ENCODE measurements at regions not wholly inside any gene's neighbourhood (a gene's known extent, or its start where the extent isn't known, plus 50 kb on each side); places are given as distances from the start of the nearest gene placed in this dataset.
"Not testable (repeated sequence)": the region's sequence is repeated elsewhere in the genome, so short reads cannot be mapped to it uniquely, and the experiment has no call there.

- TF ChIP-seq CTCF (optimal IDR thresholded peaks at IDR 0.05 in 1 of 3, IDR thresholded peaks at IDR 0.05 in 1 of 3, conservative IDR thresholded peaks at IDR 0.05 in 1 of 3; ENCODE audit: extremely low read depth in 1 of 3, insufficient read depth in 2 of 3, low read length in 3 of 3), result no peak
- TF ChIP-seq EZH2 (IDR thresholded peaks at IDR 0.05; ENCODE audit: low read length), result no peak
- Histone ChIP-seq H2AFZ (ENCODE audit: control insufficient read depth, low read length) (no peak overlapping the region), H3K9ac (ENCODE audit: control insufficient read depth, extremely low read depth, insufficient read depth, low read length) (no peak overlapping the region), H3K36me3 (ENCODE audit: control insufficient read depth in 2 of 2, extremely low read depth in 1 of 2, insufficient read depth in 2 of 2, low read length in 2 of 2) (no peaks in the 10 kb centered on the region), H3K9me1 (ENCODE audit: control insufficient read depth, extremely low read depth, insufficient read depth, low read length) (no peaks in the 10 kb centered on the region), H4K20me1 (ENCODE audit: control insufficient read depth, extremely low read depth, insufficient read depth, low read length) (no peaks in the 10 kb centered on the region), H3K4me1 (ENCODE audit: control insufficient read depth, extremely low read depth, insufficient read depth, low read length) (no peaks in the 10 kb centered on the region), H3K27me3 (ENCODE audit: control insufficient read depth, extremely low read depth, insufficient read depth, low read length) (no peaks in the 10 kb centered on the region), H3K79me2 (ENCODE audit: control insufficient read depth, insufficient read depth, low read length) (no peaks in the 10 kb centered on the region), H3K9me3 (ENCODE audit: control insufficient read depth, low read depth, low read length) (no peaks in the 10 kb centered on the region), H3K4me2 (ENCODE audit: control insufficient read depth, extremely low read depth, insufficient read depth, low read depth, low read length) (no peak overlapping the region), H3K4me3 (ENCODE audit: control insufficient read depth in 2 of 3, extremely low read depth in 1 of 3, insufficient read depth in 2 of 3, low read depth in 1 of 3, low read length in 3 of 3) (no peak overlapping the region), H3K27ac (ENCODE audit: control insufficient read depth, insufficient read depth, low read length) (no peak overlapping the region)
- no peak for DNase-seq (ENCODE audit: low read depth, low spot score)
- dilution Hi-C loops (cut with MboI; ENCODE audit: extremely low pct_ligation_motif_present, low sequenced_read_pairs), result no loop called here
- FAIRE-seq, result no peak
Observed at GRCh38 chr7:131665021-131665420, 108.6 kb upstream of the PODXL start.

- H3K9me1 ChIP-seq (ENCODE audit: control insufficient read depth, extremely low read depth, insufficient read depth, low read length), result no peaks in the 10 kb centered on the region
- dilution Hi-C loops (cut with MboI; ENCODE audit: extremely low pct_ligation_motif_present, low sequenced_read_pairs), result no loop called here
- no peaks in the 10 kb centered on the region for H3K36me3 ChIP-seq (ENCODE audit: control insufficient read depth in 2 of 2, extremely low read depth in 1 of 2, insufficient read depth in 2 of 2, low read length in 2 of 2)
- H3K79me2 ChIP-seq (ENCODE audit: control insufficient read depth, insufficient read depth, low read length), result no peaks in the 10 kb centered on the region
- no peak overlapping the region for H2AFZ ChIP-seq (ENCODE audit: control insufficient read depth, low read length)
- H3K4me3 ChIP-seq (ENCODE audit: control insufficient read depth in 2 of 3, extremely low read depth in 1 of 3, insufficient read depth in 2 of 3, low read depth in 1 of 3, low read length in 3 of 3), result no peak overlapping the region
- H3K4me2 ChIP-seq (ENCODE audit: control insufficient read depth, extremely low read depth, insufficient read depth, low read depth, low read length), result no peak overlapping the region
- no peak for DNase-seq (ENCODE audit: low read depth, low spot score)
- TF ChIP-seq CTCF (optimal IDR thresholded peaks at IDR 0.05 in 1 of 3, IDR thresholded peaks at IDR 0.05 in 1 of 3, conservative IDR thresholded peaks at IDR 0.05 in 1 of 3; ENCODE audit: extremely low read depth in 1 of 3, insufficient read depth in 2 of 3, low read length in 3 of 3) (no peak), EZH2 (IDR thresholded peaks at IDR 0.05; ENCODE audit: low read length) (no peak)
- H3K9me3 ChIP-seq (ENCODE audit: control insufficient read depth, low read depth, low read length), result no peaks in the 10 kb centered on the region
- no peaks in the 10 kb centered on the region for H3K27me3 ChIP-seq (ENCODE audit: control insufficient read depth, extremely low read depth, insufficient read depth, low read length)
- no peak for FAIRE-seq
- no peak overlapping the region for H3K9ac ChIP-seq (ENCODE audit: control insufficient read depth, extremely low read depth, insufficient read depth, low read length)
- H3K4me1 ChIP-seq (ENCODE audit: control insufficient read depth, extremely low read depth, insufficient read depth, low read length), result no peaks in the 10 kb centered on the region
- H3K27ac ChIP-seq (ENCODE audit: control insufficient read depth, insufficient read depth, low read length), result no peak overlapping the region
- no peaks in the 10 kb centered on the region for H4K20me1 ChIP-seq (ENCODE audit: control insufficient read depth, extremely low read depth, insufficient read depth, low read length)
Observed at GRCh38 chr7:131664570-131664969, 108.1 kb upstream of the PODXL start.

GRCh38 chr7:131662301-131662873, 106.0 kb upstream of the PODXL start:
- DNase-seq (ENCODE audit: low read depth, low spot score); H3K9ac ChIP-seq (ENCODE audit: control insufficient read depth, extremely low read depth, insufficient read depth, low read length); FAIRE-seq; H3K36me3 ChIP-seq (ENCODE audit: control insufficient read depth in 2 of 2, extremely low read depth in 1 of 2, insufficient read depth in 2 of 2, low read length in 2 of 2); H2AFZ ChIP-seq (ENCODE audit: control insufficient read depth, low read length); dilution Hi-C loops (cut with MboI; ENCODE audit: extremely low pct_ligation_motif_present, low sequenced_read_pairs); H3K9me3 ChIP-seq (ENCODE audit: control insufficient read depth, low read depth, low read length); H3K9me1 ChIP-seq (ENCODE audit: control insufficient read depth, extremely low read depth, insufficient read depth, low read length); H3K27me3 ChIP-seq (ENCODE audit: control insufficient read depth, extremely low read depth, insufficient read depth, low read length); H3K4me2 ChIP-seq (ENCODE audit: control insufficient read depth, extremely low read depth, insufficient read depth, low read depth, low read length); H3K79me2 ChIP-seq (ENCODE audit: control insufficient read depth, insufficient read depth, low read length); H3K27ac ChIP-seq (ENCODE audit: control insufficient read depth, insufficient read depth, low read length); H4K20me1 ChIP-seq (ENCODE audit: control insufficient read depth, extremely low read depth, insufficient read depth, low read length); H3K4me1 ChIP-seq (ENCODE audit: control insufficient read depth, extremely low read depth, insufficient read depth, low read length); H3K4me3 ChIP-seq (ENCODE audit: control insufficient read depth in 2 of 3, extremely low read depth in 1 of 3, insufficient read depth in 2 of 3, low read depth in 1 of 3, low read length in 3 of 3): not testable (repeated sequence)
